ENCODE measurements at regions not wholly inside any gene's neighbourhood (a gene's known extent, or its start where the extent isn't known, plus 50 kb on each side); places are given as distances from the start of the nearest gene placed in this dataset.

DNA sequence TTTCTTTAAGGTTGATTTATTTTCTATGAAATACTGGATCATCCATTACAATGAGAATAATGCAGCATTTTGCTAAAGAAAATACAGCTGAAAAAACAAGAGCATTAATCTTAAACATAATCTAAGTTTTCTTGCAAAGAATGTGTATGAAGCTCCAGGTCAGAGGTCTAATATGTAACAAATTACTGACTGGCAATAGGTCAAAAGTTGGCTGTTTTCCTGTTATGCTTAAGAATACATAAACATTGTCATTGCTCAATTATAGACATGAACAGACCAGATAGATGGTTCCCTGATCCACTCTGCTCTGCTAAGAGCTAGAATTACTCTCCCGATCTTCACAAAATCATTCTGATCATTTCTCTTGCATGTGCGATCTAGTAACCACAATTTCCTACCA, 718.6 kb downstream of the PDHA2 start:
- TF ChIP-seq, protein P1, sequence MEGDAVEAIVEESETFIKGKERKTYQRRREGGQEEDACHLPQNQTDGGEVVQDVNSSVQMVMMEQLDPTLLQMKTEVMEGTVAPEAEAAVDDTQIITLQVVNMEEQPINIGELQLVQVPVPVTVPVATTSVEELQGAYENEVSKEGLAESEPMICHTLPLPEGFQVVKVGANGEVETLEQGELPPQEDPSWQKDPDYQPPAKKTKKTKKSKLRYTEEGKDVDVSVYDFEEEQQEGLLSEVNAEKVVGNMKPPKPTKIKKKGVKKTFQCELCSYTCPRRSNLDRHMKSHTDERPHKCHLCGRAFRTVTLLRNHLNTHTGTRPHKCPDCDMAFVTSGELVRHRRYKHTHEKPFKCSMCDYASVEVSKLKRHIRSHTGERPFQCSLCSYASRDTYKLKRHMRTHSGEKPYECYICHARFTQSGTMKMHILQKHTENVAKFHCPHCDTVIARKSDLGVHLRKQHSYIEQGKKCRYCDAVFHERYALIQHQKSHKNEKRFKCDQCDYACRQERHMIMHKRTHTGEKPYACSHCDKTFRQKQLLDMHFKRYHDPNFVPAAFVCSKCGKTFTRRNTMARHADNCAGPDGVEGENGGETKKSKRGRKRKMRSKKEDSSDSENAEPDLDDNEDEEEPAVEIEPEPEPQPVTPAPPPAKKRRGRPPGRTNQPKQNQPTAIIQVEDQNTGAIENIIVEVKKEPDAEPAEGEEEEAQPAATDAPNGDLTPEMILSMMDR (conservative IDR thresholded peaks at IDR 0.05; ENCODE audit: low read depth, low read length) = no peak
- no peak overlapping the region for H3K4me3 ChIP-seq (ENCODE audit: low read depth, low read length)
- DNase-seq (ENCODE audit: low read depth) = no peak

DNA sequence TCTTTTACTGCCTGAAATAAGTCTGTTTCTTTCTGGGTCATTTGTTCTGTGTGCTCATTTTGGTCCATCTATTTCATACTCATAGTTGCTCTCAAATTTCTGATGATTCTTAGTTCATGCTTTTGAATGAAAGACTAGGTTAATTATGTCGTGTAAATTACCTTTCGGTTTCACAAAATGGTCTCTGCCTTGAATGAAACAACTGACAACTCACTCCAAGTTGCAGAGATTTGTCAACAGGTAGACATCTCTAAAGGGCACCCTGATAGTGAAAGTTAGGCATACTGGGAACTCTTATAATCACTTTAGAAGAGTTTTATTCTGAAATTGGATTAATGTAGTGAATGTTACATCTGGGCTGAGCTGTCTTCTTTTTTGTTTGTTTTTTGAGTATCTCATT, 726.9 kb downstream of the PDHA2 start:
- TF ChIP-seq, protein P1 (conservative IDR thresholded peaks at IDR 0.05; ENCODE audit: low read depth, low read length) = no peak
- no peak overlapping the region for H3K4me3 ChIP-seq (ENCODE audit: low read depth, low read length)
- DNase-seq (ENCODE audit: low read depth) = no peak

DNA sequence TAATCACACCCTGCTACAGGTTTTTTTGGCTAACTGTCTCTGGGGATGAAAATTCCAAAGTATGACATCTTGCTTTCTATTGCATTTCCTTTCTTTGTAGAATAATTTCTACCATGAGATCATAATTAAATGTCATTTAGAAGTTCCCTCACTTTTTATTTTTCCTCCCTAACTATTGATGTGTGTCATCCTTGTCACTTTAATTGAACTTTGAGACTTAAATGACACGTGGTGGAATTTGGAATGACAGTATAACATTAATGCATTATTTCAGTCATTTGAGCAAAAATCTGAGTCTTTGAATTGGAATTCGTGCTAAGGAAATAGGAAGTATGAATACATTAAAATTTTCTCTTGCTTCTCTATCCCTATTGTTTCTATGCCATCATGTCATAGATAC, 745.4 kb downstream of the PDHA2 start:
- TF ChIP-seq, protein P1 (conservative IDR thresholded peaks at IDR 0.05; ENCODE audit: low read depth, low read length) = no peak
- DNase-seq (ENCODE audit: low read depth) = no peak

DNA sequence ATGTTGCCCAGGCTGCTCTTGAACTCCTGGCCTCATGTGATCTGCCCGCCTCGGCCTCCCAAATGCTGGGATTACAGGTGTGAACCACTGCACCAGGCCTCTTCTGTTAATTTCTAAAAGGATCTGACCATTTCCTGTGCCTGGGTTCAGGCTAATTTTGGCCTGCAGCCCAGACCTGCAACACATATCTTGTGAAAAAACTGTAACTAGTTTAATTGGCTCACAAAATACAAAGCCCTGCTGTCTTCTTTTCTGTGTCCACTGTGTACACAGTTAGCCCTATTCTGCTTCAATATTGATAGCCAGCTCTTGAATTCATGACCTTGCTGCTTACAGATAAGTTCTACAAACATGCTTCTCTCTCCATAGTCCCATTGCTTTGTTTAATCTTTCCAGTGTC, 753.5 kb downstream of the PDHA2 start:
- TF ChIP-seq, protein P1 (conservative IDR thresholded peaks at IDR 0.05; ENCODE audit: low read depth, low read length) = no peak
- no peak for DNase-seq (ENCODE audit: low read depth)
- no peak overlapping the region for H3K4me3 ChIP-seq (ENCODE audit: low read depth, low read length)

More for the DNA sequence above, 745.4 kb downstream of the PDHA2 start:
- no peak overlapping the region for H3K4me3 ChIP-seq (ENCODE audit: low read depth, low read length)

DNA sequence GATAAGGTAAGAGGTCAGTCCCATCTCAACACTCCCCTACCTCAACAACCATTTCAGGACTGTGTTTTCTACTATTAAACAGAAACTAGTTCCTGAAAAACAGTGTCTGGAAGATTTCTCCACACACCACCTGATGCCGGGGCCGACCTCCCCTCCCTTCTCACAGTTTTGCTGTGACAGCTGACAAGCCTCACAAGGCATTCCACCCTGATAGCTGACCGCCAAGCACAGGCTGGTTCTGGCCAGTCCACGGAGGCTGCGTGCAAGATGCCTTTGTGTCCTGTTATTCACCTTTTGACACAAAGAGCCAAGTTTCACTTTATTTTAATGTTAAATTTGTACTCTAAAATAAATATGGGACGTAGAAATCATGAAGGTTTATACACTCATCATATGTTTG, 758.6 kb downstream of the PDHA2 start:
- no peak overlapping the region for H3K4me3 ChIP-seq (ENCODE audit: low read depth, low read length)
- TF ChIP-seq, protein P1 (conservative IDR thresholded peaks at IDR 0.05; ENCODE audit: low read depth, low read length) = no peak
- DNase-seq (ENCODE audit: low read depth) = no peak

DNA sequence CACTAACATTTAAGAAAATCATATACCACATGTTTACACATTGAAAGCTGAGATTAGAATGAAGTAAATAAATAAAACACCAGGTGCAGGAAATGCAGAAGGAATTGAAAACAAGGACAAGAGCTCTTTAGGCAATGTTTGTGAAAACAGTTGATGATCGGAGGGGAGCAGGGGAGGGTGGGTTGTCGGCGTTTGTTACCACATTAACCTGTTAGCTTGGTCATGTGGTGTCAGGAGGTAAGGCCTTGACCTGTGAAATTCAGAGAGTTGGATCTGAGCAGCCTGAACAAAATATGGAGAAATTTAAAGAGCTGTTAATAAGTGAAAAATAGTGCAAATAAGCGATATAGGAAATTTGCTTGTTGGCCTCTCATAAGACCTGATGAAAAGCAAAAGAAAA, 759.9 kb downstream of the PDHA2 start:
- no peak overlapping the region for H3K4me3 ChIP-seq (ENCODE audit: low read depth, low read length)
- DNase-seq (ENCODE audit: low read depth) = no peak
- TF ChIP-seq, protein P1 (conservative IDR thresholded peaks at IDR 0.05; ENCODE audit: low read depth, low read length) = no peak

DNA sequence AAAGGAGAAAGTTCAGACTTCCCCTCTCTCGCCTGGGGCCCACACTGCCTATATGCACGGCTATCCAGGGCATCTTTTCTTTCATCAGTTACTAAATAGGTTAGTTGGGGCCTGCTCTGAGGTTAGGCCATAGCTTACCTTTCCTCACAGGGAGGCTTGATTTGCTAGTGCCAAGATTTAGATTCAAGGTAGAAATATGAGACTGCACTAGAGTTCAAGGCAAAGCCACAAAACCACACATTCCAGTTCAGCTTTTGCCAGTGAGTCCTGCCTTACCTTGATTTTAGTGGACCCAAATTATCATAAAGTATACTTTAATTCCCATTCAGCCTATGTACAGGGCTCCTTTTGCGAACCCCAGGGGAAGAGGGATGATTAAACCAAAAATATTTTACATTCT, 762.8 kb downstream of the PDHA2 start:
- TF ChIP-seq, protein P1 (conservative IDR thresholded peaks at IDR 0.05; ENCODE audit: low read depth, low read length) = no peak
- no peak overlapping the region for H3K4me3 ChIP-seq (ENCODE audit: low read depth, low read length)
- DNase-seq (ENCODE audit: low read depth) = no peak
